ENCODE measurements at regions not wholly inside any gene's neighbourhood (a gene's known extent, or its start where the extent isn't known, plus 50 kb on each side); places are given as distances from the start of the nearest gene placed in this dataset.

DNA sequence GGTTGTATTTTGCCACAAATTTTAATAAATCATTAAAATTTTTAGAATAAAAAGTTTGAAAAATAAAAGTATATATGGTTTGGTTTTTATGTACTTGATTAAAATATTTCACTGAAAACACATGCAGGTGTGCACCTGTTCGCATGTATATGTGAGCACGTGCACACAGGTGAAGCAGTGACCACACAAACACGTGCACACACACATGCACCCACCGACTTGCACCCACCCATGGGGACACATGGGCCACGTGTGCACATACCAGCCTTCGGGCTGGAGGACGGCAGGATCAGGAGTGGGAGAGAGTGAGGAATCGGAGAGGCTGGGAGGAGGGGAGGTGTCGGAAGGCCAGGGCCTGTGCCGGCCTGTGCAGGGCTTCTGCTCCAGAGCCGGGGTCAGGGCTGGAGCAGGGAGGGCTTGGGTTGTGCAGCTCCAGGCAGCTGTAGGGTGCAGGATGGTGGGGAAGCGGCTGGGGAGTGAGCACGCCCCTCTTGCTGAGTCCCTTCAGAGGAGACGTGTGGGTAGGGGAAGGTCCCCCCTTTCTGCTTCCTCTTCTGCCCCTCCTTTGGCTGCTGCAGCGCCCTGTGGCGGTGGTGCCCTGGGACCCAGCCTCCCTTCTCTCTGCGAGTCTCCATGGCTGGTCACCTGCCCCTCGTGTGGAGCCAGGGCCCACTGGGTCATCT is 106.9 kb upstream of the HDAC4 start:
- Mint-ChIP-seq H3K27ac (peak overlapping the region in 1 of 7 donors; percentile 81), H3K27me3 (ENCODE audit: low read depth in 3 of 3) (peaks cover 1 to 5% (median 2%) of the 10 kb centered on the region in 3 donors), H3K36me3 (peaks cover 0 to 7% of the 10 kb centered on the region in 2 donors), H3K4me1 (peaks cover 59% of the 10 kb centered on the region), H3K9me3 (peaks cover 0 to 11% (median 9%) of the 10 kb centered on the region in 7 donors), H3K4me3 (no peak overlapping the region)
- WGBS (ENCODE audit: insufficient coverage), result 67% methylated on average over 12 of the region's 18 CpGs
- H2AFZ ChIP-seq (ENCODE audit: insufficient read depth, low read depth, low read length, poor library complexity, severe bottlenecking), result peak overlapping the region; percentile 46
- H3K4me1 ChIP-seq (ENCODE audit: control insufficient read depth in 1 of 2, insufficient read depth in 2 of 2, low read length in 2 of 2), result peaks cover 57 to 67% of the 10 kb centered on the region in 2 donors
- H3K27me3 ChIP-seq (ENCODE audit: control insufficient read depth in 2 of 2, insufficient read depth in 2 of 2, low read length in 2 of 2), result no peaks in the 10 kb centered on the region
- no peaks in the 10 kb centered on the region for H4K20me1 ChIP-seq (ENCODE audit: insufficient read depth, low read length)
- peaks cover 14% of the 10 kb centered on the region for H3K79me2 ChIP-seq (ENCODE audit: insufficient read depth, low read length)
- peaks cover 0 to 6% of the 10 kb centered on the region in 2 donors for H3K9me3 ChIP-seq (replicated peaks in 1 of 2; ENCODE audit: control insufficient read depth in 1 of 2, insufficient read depth in 1 of 2, low read length in 2 of 2)
- no peak overlapping the region for H3K9ac ChIP-seq (ENCODE audit: insufficient read depth, low read length, poor library complexity, severe bottlenecking)
- TF ChIP-seq, protein P1, sequence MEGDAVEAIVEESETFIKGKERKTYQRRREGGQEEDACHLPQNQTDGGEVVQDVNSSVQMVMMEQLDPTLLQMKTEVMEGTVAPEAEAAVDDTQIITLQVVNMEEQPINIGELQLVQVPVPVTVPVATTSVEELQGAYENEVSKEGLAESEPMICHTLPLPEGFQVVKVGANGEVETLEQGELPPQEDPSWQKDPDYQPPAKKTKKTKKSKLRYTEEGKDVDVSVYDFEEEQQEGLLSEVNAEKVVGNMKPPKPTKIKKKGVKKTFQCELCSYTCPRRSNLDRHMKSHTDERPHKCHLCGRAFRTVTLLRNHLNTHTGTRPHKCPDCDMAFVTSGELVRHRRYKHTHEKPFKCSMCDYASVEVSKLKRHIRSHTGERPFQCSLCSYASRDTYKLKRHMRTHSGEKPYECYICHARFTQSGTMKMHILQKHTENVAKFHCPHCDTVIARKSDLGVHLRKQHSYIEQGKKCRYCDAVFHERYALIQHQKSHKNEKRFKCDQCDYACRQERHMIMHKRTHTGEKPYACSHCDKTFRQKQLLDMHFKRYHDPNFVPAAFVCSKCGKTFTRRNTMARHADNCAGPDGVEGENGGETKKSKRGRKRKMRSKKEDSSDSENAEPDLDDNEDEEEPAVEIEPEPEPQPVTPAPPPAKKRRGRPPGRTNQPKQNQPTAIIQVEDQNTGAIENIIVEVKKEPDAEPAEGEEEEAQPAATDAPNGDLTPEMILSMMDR (IDR thresholded peaks at IDR 0.05), result no peak
- DNase-seq, result peak in 1 of 3 donors; percentile 35
- no peak overlapping the region for H3K27ac ChIP-seq (ENCODE audit: low read depth in 1 of 2, low read length in 2 of 2)
- intact Hi-C loops (cut with micrococcal nuclease), result loop anchor here (10.0 kb wide), 2 partner anchors 97 to 283 kb away; no protein-coding TSS in a partner anchor
- H3K36me3 ChIP-seq (replicated peaks in 1 of 2; ENCODE audit: control insufficient read depth in 1 of 2, insufficient read depth in 2 of 2, low read length in 2 of 2), result no peaks in the 10 kb centered on the region
- no peak overlapping the region for H3K4me3 ChIP-seq (replicated peaks in 1 of 3; ENCODE audit: low read depth in 2 of 3, low read length in 3 of 3)
- no peak overlapping the region for H3K4me2 ChIP-seq (replicated peaks; ENCODE audit: extremely low read depth, low read length, poor library complexity, severe bottlenecking)

- no peak overlapping the region for H3K4me3 Mint-ChIP-seq
- H3K27ac Mint-ChIP-seq, result peak overlapping the region in 1 of 7 donors; percentile 57
- peaks cover 0 to 2% of the 10 kb centered on the region in 2 donors for H3K9me3 ChIP-seq (replicated peaks in 1 of 2; ENCODE audit: control insufficient read depth in 1 of 2, insufficient read depth in 1 of 2, low read length in 2 of 2)
- intact Hi-C loops (cut with micrococcal nuclease), result loop anchor here (10.0 kb wide), 2 partner anchors 98 to 282 kb away; no protein-coding TSS in a partner anchor
- no peak for DNase-seq
- no peak overlapping the region for H3K9ac ChIP-seq (ENCODE audit: insufficient read depth, low read length, poor library complexity, severe bottlenecking)
- H3K4me1 ChIP-seq (ENCODE audit: control insufficient read depth in 1 of 2, insufficient read depth in 2 of 2, low read length in 2 of 2), result peaks cover 64 to 75% of the 10 kb centered on the region in 2 donors
- TF ChIP-seq, protein P1 (IDR thresholded peaks at IDR 0.05), result no peak
- no peak overlapping the region for H2AFZ ChIP-seq (ENCODE audit: insufficient read depth, low read depth, low read length, poor library complexity, severe bottlenecking)
- H3K9me3 Mint-ChIP-seq, result peaks cover 0 to 4% (median 2%) of the 10 kb centered on the region in 7 donors
- H3K79me2 ChIP-seq (ENCODE audit: insufficient read depth, low read length), result peaks cover 21% of the 10 kb centered on the region
- peaks cover 66% of the 10 kb centered on the region for H3K4me1 Mint-ChIP-seq
- no peak overlapping the region for H3K4me2 ChIP-seq (replicated peaks; ENCODE audit: extremely low read depth, low read length, poor library complexity, severe bottlenecking)
- no peaks in the 10 kb centered on the region for H4K20me1 ChIP-seq (ENCODE audit: insufficient read depth, low read length)
- H3K27ac ChIP-seq (ENCODE audit: low read depth in 1 of 2, low read length in 2 of 2), result no peak overlapping the region
- H3K4me3 ChIP-seq (replicated peaks in 1 of 3; ENCODE audit: low read depth in 2 of 3, low read length in 3 of 3), result no peak overlapping the region
- H3K36me3 ChIP-seq (replicated peaks in 1 of 2; ENCODE audit: control insufficient read depth in 1 of 2, insufficient read depth in 2 of 2, low read length in 2 of 2), result no peaks in the 10 kb centered on the region
- 93% methylated on average over 17 of the region's 19 CpGs for WGBS (ENCODE audit: insufficient coverage)
- no peaks in the 10 kb centered on the region for H3K27me3 ChIP-seq (ENCODE audit: control insufficient read depth in 2 of 2, insufficient read depth in 2 of 2, low read length in 2 of 2)
- H3K36me3 Mint-ChIP-seq, result peaks cover 0 to 7% of the 10 kb centered on the region in 2 donors
- H3K27me3 Mint-ChIP-seq (ENCODE audit: low read depth in 3 of 3), result peaks cover 1 to 3% (median 2%) of the 10 kb centered on the region in 3 donors
These were observed 106.1 kb upstream of the HDAC4 start for GRCh38 chr2:239506961-239507360.
